VCaP (cell line): ENCODE measurements at regions not wholly inside any gene's neighbourhood (a gene's known extent, or its start where the extent isn't known, plus 50 kb on each side); places are given as distances from the start of the nearest gene placed in this dataset.

ENCODE experiments used
- H3K27ac ChIP-seq: fragments of 450-650 bp; 2 replicates; pipeline ENCODE4 v1.5.1; 2017
- TF ChIP-seq, protein P1 (sequence below): fragments of 450-650 bp; conservative IDR thresholded peaks from 2 replicates; pipeline ENCODE4 v1.5.1; 2017; ENCODE audit warnings: mild to moderate bottlenecking, moderate library complexity

DNA sequence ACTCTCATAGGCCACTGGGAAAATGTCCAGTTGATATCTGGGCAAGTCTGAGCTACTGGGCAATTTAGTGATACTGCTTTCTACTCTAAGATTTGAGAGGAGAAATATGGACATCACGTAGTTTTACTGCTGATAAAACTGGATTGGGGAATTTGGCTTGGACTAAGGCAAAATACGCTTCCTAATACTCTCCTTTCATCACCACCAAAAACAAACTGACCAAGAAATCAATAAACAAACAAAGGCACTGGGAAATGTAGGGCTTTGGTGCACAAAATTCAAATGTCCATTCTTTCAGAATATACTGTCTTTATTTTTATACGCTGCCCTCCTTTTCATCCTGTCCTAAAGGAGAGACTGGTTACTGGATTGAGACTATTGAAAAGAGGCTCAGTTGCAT lies 145.1 kb upstream of the SP8 start:
- TF ChIP-seq, protein P1, sequence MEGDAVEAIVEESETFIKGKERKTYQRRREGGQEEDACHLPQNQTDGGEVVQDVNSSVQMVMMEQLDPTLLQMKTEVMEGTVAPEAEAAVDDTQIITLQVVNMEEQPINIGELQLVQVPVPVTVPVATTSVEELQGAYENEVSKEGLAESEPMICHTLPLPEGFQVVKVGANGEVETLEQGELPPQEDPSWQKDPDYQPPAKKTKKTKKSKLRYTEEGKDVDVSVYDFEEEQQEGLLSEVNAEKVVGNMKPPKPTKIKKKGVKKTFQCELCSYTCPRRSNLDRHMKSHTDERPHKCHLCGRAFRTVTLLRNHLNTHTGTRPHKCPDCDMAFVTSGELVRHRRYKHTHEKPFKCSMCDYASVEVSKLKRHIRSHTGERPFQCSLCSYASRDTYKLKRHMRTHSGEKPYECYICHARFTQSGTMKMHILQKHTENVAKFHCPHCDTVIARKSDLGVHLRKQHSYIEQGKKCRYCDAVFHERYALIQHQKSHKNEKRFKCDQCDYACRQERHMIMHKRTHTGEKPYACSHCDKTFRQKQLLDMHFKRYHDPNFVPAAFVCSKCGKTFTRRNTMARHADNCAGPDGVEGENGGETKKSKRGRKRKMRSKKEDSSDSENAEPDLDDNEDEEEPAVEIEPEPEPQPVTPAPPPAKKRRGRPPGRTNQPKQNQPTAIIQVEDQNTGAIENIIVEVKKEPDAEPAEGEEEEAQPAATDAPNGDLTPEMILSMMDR: no peak
- no peak overlapping the region for H3K27ac ChIP-seq

- peak overlapping the region; percentile 11; the same call in 1 of the 2 replicates for H3K27ac ChIP-seq
- TF ChIP-seq, protein P1: no peak
Observed at GRCh38 chr7:20932785-20933527, 146.3 kb upstream of the SP8 start.

- H3K27ac ChIP-seq: no peak overlapping the region
- TF ChIP-seq, protein P1: no peak
Observed at GRCh38 chr7:20945451-20945850, 158.8 kb upstream of the SP8 start.

DNA sequence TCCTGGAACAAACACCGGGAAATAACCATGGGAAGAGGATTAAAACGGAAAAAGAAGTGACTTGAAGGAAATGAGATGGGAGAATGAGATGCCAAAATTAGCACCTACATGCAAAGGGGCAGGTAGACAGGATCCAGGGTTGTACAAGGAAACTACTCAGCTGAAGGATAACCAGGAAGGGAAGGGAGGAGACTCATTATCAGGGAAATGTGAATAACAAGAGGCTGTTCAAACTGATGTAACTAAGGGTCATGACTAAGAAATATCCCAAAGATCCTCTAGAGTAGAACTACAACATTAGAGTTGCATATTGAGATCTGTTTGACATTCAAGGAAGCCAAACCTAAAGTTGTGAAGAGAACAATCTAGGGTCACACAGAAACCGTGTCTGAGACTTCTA lies 166.2 kb upstream of the SP8 start:
- TF ChIP-seq, protein P1: no peak
- H3K27ac ChIP-seq: no peak overlapping the region

- H3K27ac ChIP-seq: no peak overlapping the region
- TF ChIP-seq, protein P1: no peak
Observed at GRCh38 chr7:20954711-20955619, 168.3 kb upstream of the SP8 start.

GRCh38 chr7:20958572-20958971 lies 171.9 kb upstream of the SP8 start:
- TF ChIP-seq, protein P1: no peak
- H3K27ac ChIP-seq: peak overlapping the region; percentile 93

DNA sequence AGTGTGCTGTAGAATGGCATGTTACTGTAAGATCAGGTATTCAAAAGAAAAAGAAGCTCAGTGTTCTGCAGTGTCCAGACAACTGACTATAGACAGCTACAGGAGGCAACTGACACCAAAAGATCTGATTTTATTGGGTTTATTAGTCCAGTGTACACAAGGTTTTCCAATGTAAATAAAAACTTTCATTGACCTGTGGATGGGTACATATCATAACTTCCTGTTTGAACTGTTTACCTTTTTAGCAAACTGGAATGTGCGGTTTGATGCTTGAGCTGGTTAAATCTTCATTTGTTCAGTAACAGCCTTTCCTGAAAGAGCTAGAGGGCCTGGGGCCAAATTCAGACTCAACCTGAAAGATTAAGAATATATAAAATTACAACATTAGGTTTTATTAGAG lies 172.6 kb upstream of the SP8 start:
- TF ChIP-seq, protein P1: no peak
- H3K27ac ChIP-seq: peak overlapping the region; percentile 93
